Right lobe of liver (tissue), 6 donors: ENCODE measurements at regions not wholly inside any gene's neighbourhood (a gene's known extent, or its start where the extent isn't known, plus 50 kb on each side); places are given as distances from the start of the nearest gene placed in this dataset.

Experiments used
- ATAC-seq, 4 donors: fragments of 200-7000 bp; cut with Tn5 transposase; one replicate each; pipeline ENCODE4 v1.9.1; 2020; ENCODE audit warnings: mild to moderate bottlenecking in 4 of 4, moderate library complexity in 4 of 4
- DNase-seq, 3 donors: peaks; one replicate each; pipeline ENCODE4 v3.0.0-alpha.2; 2020
- H3K27ac ChIP-seq, 3 donors: fragments of 200-600 bp; one replicate each; pipeline ENCODE4 v1.8.0; 2022
- H3K27me3 ChIP-seq, 2 donors: fragments of 200-600 bp; one replicate each; pipeline ENCODE4 v1.8.0; 2022
- H3K36me3 ChIP-seq, 4 donors: fragments of 200-600 bp; sonication (generic) in 1 of 4; one replicate each; pipeline versions ENCODE4 v1.5.1 to v1.8.0; 2017 to 2022; ENCODE audit warnings: control low read depth in 1 of 4
- H3K4me1 ChIP-seq, 4 donors: fragments of 200-600 bp; sonication (generic) in 1 of 4; one replicate each; pipeline versions ENCODE4 v1.5.1 to v1.8.0; 2017 to 2022; ENCODE audit warnings: control low read depth in 1 of 4
- H3K4me3 ChIP-seq, 3 donors: fragments of 200-600 bp; one replicate each; pipeline ENCODE4 v1.8.0; 2022
- H3K9me3 ChIP-seq, 4 donors: fragments of 200-600 bp; sonication (generic) in 1 of 4; one replicate each; pipeline versions ENCODE4 v1.5.1 to v1.8.0; 2017 to 2022; ENCODE audit warnings: control low read depth in 1 of 4
- CTCF ChIP-seq, 4 donors: fragments of 200-600 bp in 3 of 4; fragments of 450-650 bp in 1 of 4; IDR thresholded peaks; one replicate each; pipeline versions ENCODE4 v1.5.1 to v1.8.0; 2016 to 2022; ENCODE audit warnings: antibody characterized with exemption in 4 of 4, mild to moderate bottlenecking in 2 of 4
- POLR2A ChIP-seq: fragments of 450-650 bp; IDR thresholded peaks from one replicate; pipeline ENCODE4 v1.6.1; 2017; ENCODE audit warnings: antibody characterized with exemption, mild to moderate bottlenecking
- WGBS: methylation state at CpG from one replicate; pipeline ENCODE4 v1.1.6; 2018; ENCODE audit warnings: low coverage, low lambda C conversion rate; ENCODE audit not compliant: insufficient coverage; ENCODE audit errors: missing lambda C conversion rate; 5-methylcytosine and 5-hydroxymethylcytosine counted together
- intact Hi-C, 2 donors: fragments of 100-400 bp; cut with DNase I; formaldehyde crosslinking; loops; one replicate each; pipeline versions ENCODE4 v1.11.2 to v1.14.1; 2022
- donor health status: DM: no; HTN: yes; CAD: no.
- donor health status: DM: no; HTN: no; CAD: no.
- donor health status: DM: no; HTN: no; CAD: no.
- donor health status: DM: no; HTN: yes; CAD: no.
- donor health status: DM: no; HTN: yes; CAD: no.

GRCh38 chr5:115458416-115458815, 86.2 kb downstream of the FEM1C start:
- DNase-seq (no peak), ATAC-seq (no peak)
- intact Hi-C loops: no loop called here
- H3K9me3 ChIP-seq: no peaks in the 10 kb centered on the region
- H3K27me3 ChIP-seq: no peaks in the 10 kb centered on the region
- H3K36me3 ChIP-seq: no peaks in the 10 kb centered on the region
- H3K4me1 ChIP-seq: no peaks in the 10 kb centered on the region
- TF ChIP-seq CTCF (IDR thresholded peaks at IDR 0.05) (no peak), POLR2A (no peak)
- H3K4me3 ChIP-seq: no peak overlapping the region
- H3K27ac ChIP-seq: no peak overlapping the region
- 88% methylated on average over 1 of the region's 1 CpG for WGBS

- no peaks in the 10 kb centered on the region for H3K27me3 ChIP-seq
- ATAC-seq (no peak), DNase-seq (no peak)
- TF ChIP-seq POLR2A (no peak), CTCF (IDR thresholded peaks at IDR 0.05) (no peak)
- no peaks in the 10 kb centered on the region for H3K4me1 ChIP-seq
- no peak overlapping the region for H3K4me3 ChIP-seq
- H3K9me3 ChIP-seq: no peaks in the 10 kb centered on the region
- no CpG with 5 or more reads among the region's 4 CpGs for WGBS
- H3K36me3 ChIP-seq: no peaks in the 10 kb centered on the region
- intact Hi-C loops: no loop called here
- no peak overlapping the region for H3K27ac ChIP-seq
These were observed 86.6 kb downstream of the FEM1C start for GRCh38 chr5:115458003-115458409.

- H3K27me3 ChIP-seq: no peaks in the 10 kb centered on the region
- H3K27ac ChIP-seq: no peak overlapping the region
- no peaks in the 10 kb centered on the region for H3K4me1 ChIP-seq
- intact Hi-C loops: no loop called here
- 63% methylated on average over 4 of the region's 6 CpGs for WGBS
- no peaks in the 10 kb centered on the region for H3K9me3 ChIP-seq
- DNase-seq: no peak
- no peak for TF ChIP-seq POLR2A
- no peak overlapping the region for H3K4me3 ChIP-seq
- ATAC-seq: no peak
- H3K36me3 ChIP-seq: no peaks in the 10 kb centered on the region
These were observed 87.0 kb downstream of the FEM1C start for GRCh38 chr5:115457571-115457970.

- no peaks in the 10 kb centered on the region for H3K36me3 ChIP-seq
- ATAC-seq: no peak
- H3K27ac ChIP-seq: no peak overlapping the region
- no peak overlapping the region for H3K4me3 ChIP-seq
- H3K9me3 ChIP-seq: no peaks in the 10 kb centered on the region
- TF ChIP-seq POLR2A (no peak), CTCF (IDR thresholded peaks at IDR 0.05) (no peak)
- intact Hi-C loops: no loop called here
- no peaks in the 10 kb centered on the region for H3K4me1 ChIP-seq
- no peaks in the 10 kb centered on the region for H3K27me3 ChIP-seq
- WGBS: 73% methylated on average over 4 of the region's 7 CpGs
- no peak for DNase-seq
These were observed 88.0 kb downstream of the FEM1C start for GRCh38 chr5:115456539-115457040.

GRCh38 chr5:115456056-115456455, 88.5 kb downstream of the FEM1C start:
- no peaks in the 10 kb centered on the region for H3K36me3 ChIP-seq
- H3K4me1 ChIP-seq: peaks cover 0 to 2% (median 0%) of the 10 kb centered on the region in 4 donors
- no peaks in the 10 kb centered on the region for H3K27me3 ChIP-seq
- ATAC-seq: no peak
- intact Hi-C loops: no loop called here
- no peak overlapping the region for H3K4me3 ChIP-seq
- H3K27ac ChIP-seq: no peak overlapping the region
- H3K9me3 ChIP-seq: no peaks in the 10 kb centered on the region
- TF ChIP-seq POLR2A: no peak
- TF ChIP-seq CTCF (IDR thresholded peaks at IDR 0.05): no peak
- WGBS: 68% methylated on average over 3 of the region's 4 CpGs
- no peak for DNase-seq
